SK-N-SH (cell line): ENCODE measurements at regions not wholly inside any gene's neighbourhood (a gene's known extent, or its start where the extent isn't known, plus 50 kb on each side); places are given as distances from the start of the nearest gene placed in this dataset.

ENCODE experiments used
- CTCF ChIP-seq: fragments of 200-600 bp; sonication (generic); IDR thresholded peaks from 2 replicates; pipeline ENCODE4 v1.6.1; 2017; ENCODE audit warnings: antibody characterized with exemption, mild to moderate bottlenecking, moderate library complexity
- ELF1 ChIP-seq: IDR thresholded peaks from 2 replicates; pipeline ENCODE4 v1.4.0; 2012
- EP300 ChIP-seq, 2 experiments: IDR thresholded peaks; 2 replicates each; pipeline versions ENCODE4 v1.4.0 to v1.6.1; 2012; ENCODE audit warnings: borderline replicate concordance in 1 of 2, low read depth in 1 of 2, low read length in 1 of 2
- EZH2phosphoT487 ChIP-seq: fragments of 200-600 bp; sonication (generic); IDR thresholded peaks from 2 replicates; pipeline ENCODE4 v1.6.1; 2017; ENCODE audit warnings: low read depth, mixed run types, mild to moderate bottlenecking, antibody characterized with exemption, moderate library complexity, borderline replicate concordance
- FOXM1 ChIP-seq: IDR thresholded peaks from 2 replicates; pipeline ENCODE4 v1.4.0; 2012; ENCODE audit warnings: low read depth, mild to moderate bottlenecking
- GABPA ChIP-seq: IDR thresholded peaks from 2 replicates; pipeline ENCODE4 v1.4.0; 2012; ENCODE audit warnings: low read depth, mild to moderate bottlenecking
- RCOR1 ChIP-seq: fragments of 150-350 bp; IDR thresholded peaks from 2 replicates; pipeline ENCODE4 v1.6.1; 2017; ENCODE audit warnings: antibody characterized with exemption, low read length

DNA sequence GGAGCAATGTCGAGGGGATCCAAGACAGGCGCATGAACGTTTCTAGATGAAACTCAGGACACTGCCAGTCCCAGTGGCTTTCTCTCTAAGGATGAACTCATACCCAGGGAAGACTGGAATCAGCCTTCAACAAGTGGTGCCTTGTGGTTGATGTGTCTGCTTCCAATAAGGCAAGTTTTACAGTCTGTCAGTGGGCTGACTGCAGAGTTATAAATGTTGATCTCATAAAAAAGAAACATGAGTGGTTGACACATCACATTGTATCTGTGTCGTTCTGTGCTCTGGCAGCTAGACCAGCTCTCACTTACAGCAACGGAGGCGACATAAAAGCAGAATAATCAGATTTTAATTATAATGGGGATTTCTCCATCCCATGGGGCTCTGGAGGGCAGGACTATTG lies 96.7 kb downstream of the SNX19 start:
- TF ChIP-seq RCOR1 (no peak), CTCF (no peak), GABPA (no peak), EZH2phosphoT487 (no peak), EP300 (IDR thresholded peaks at IDR 0.05; ENCODE audit: borderline replicate concordance in 1 of 2, low read depth in 1 of 2, low read length in 1 of 2) (no peak), FOXM1 (no peak), ELF1 (no peak)
